ENCODE measurements at regions not wholly inside any gene's neighbourhood (a gene's known extent, or its start where the extent isn't known, plus 50 kb on each side); places are given as distances from the start of the nearest gene placed in this dataset.

- H3K9ac ChIP-seq (replicated peaks; ENCODE audit: extremely low read depth, insufficient read depth, low read length): no peak overlapping the region
- no peaks in the 10 kb centered on the region for H3K4me1 ChIP-seq (ENCODE audit: control insufficient read depth, extremely low read depth, insufficient read depth, low read length)
- ChIA-PET CTCF (no interaction called here), POLR2A (no interaction called here)
- no TSS peak for BruUV-seq (replicated peaks)
- no peaks in the 10 kb centered on the region for H3K9me3 ChIP-seq (replicated peaks; ENCODE audit: control insufficient read depth, insufficient read depth, low read length)
- no peaks in the 10 kb centered on the region for H3K36me3 ChIP-seq (ENCODE audit: control insufficient read depth in 2 of 2, extremely low read depth in 1 of 2, insufficient read depth in 2 of 2, low read length in 2 of 2)
- no peak for DNase-seq (ENCODE audit: low read depth, low spot score)
- no peak for FAIRE-seq
- no peak overlapping the region for H3K4me3 ChIP-seq (replicated peaks in 1 of 3; ENCODE audit: insufficient read depth in 1 of 3, low read depth in 1 of 3, low read length in 3 of 3)
- H4K20me1 ChIP-seq (replicated peaks; ENCODE audit: control insufficient read depth, extremely low read depth, insufficient read depth, low read length): no peaks in the 10 kb centered on the region
- no peak overlapping the region for H3K4me2 ChIP-seq (ENCODE audit: insufficient read depth, low read length)
- no peaks in the 10 kb centered on the region for H3K79me2 ChIP-seq (ENCODE audit: control insufficient read depth, insufficient read depth, low read length)
- no peak overlapping the region for H2AFZ ChIP-seq (ENCODE audit: low read depth, low read length)
- TF ChIP-seq GATA2 (IDR thresholded peaks at IDR 0.05; ENCODE audit: insufficient read depth, insufficient read length, low read depth, low read length) (no peak), MYC (IDR thresholded peaks at IDR 0.05; ENCODE audit: low read depth, low read length) (no peak), EZH2 (IDR thresholded peaks at IDR 0.05; ENCODE audit: borderline replicate concordance, low read depth, low read length, severe bottlenecking) (no peak), POLR2AphosphoS5 (IDR thresholded peaks at IDR 0.05; ENCODE audit: insufficient read depth, low read depth, low read length) (no peak), CTCF (IDR thresholded peaks at IDR 0.05; ENCODE audit: extremely low read depth in 1 of 2, insufficient read depth in 1 of 2, low read depth in 1 of 2, low read length in 2 of 2) (no peak), POLR2A (IDR thresholded peaks at IDR 0.05; ENCODE audit: low read depth, low read length) (no peak), FOS (IDR thresholded peaks at IDR 0.05; ENCODE audit: borderline replicate concordance, insufficient read depth, low read length) (no peak), JUN (IDR thresholded peaks at IDR 0.05; ENCODE audit: borderline replicate concordance, insufficient read depth, insufficient read length, low read depth) (no peak), MAX (IDR thresholded peaks at IDR 0.05; ENCODE audit: insufficient read depth, insufficient read length) (no peak)
- H3K9me1 ChIP-seq (replicated peaks; ENCODE audit: control insufficient read depth, extremely low read depth, insufficient read depth, low read length): no peaks in the 10 kb centered on the region
- dilution Hi-C loops (cut with MboI; ENCODE audit: extremely low pct_ligation_motif_present, low sequenced_read_pairs): no loop called here
- H3K27ac ChIP-seq (ENCODE audit: insufficient read depth, low read depth, low read length): no peak overlapping the region
- H3K27me3 ChIP-seq (ENCODE audit: control insufficient read depth in 2 of 2, insufficient read depth in 2 of 2, low read length in 2 of 2): no peaks in the 10 kb centered on the region
- intact Hi-C loops (cut with micrococcal nuclease): no loop called here
Measured at GRCh38 chr3:36319680-36320079, 60.6 kb upstream of the STAC start.
